Mammary epithelial cell (primary cell): ENCODE measurements at regions not wholly inside any gene's neighbourhood (a gene's known extent, or its start where the extent isn't known, plus 50 kb on each side); places are given as distances from the start of the nearest gene placed in this dataset.
"Not testable (repeated sequence)": the region's sequence is repeated elsewhere in the genome, so short reads cannot be mapped to it uniquely, and the experiment has no call there.

ENCODE experiments used
- EZH2 ChIP-seq: IDR thresholded peaks from 2 replicates; pipeline ENCODE4 v1.6.1; 2012; ENCODE audit warnings: low read length, inconsistent platforms, borderline replicate concordance
- TF ChIP-seq, protein P1 (sequence below), 2 donors: IDR thresholded peaks in 1 of 2; conservative IDR thresholded peaks in 1 of 2; 2 replicates each; pipeline ENCODE4 v1.5.1; 2011 to 2012; ENCODE audit warnings: inconsistent platforms in 2 of 2, low read length in 2 of 2, mild to moderate bottlenecking in 2 of 2, control low read depth in 1 of 2, low read depth in 1 of 2; ENCODE audit not compliant: insufficient read depth in 1 of 2; ENCODE audit errors: extremely low read depth in 1 of 2

DNA sequence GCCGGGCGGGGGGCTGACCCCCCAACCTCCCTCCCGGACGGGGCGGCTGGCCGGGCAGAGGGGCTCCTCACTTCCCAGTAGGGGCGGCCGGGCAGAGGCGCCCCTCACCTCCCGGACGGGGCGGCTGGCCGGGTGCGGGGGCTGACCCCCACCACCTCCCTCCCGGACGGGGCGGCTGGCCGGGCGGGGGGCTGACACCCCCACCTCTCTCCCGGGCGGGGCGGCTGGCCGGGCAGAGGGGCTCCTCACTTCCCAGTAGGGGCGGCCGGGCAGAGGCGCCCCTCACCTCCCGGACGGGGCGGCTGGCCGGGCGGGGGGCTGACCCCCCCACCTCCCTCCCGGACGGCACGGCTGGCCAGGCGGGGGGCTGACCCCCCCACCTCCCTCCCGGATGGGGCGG, 66.8 kb upstream of the SLC35C1 start:
- TF ChIP-seq, protein P1, sequence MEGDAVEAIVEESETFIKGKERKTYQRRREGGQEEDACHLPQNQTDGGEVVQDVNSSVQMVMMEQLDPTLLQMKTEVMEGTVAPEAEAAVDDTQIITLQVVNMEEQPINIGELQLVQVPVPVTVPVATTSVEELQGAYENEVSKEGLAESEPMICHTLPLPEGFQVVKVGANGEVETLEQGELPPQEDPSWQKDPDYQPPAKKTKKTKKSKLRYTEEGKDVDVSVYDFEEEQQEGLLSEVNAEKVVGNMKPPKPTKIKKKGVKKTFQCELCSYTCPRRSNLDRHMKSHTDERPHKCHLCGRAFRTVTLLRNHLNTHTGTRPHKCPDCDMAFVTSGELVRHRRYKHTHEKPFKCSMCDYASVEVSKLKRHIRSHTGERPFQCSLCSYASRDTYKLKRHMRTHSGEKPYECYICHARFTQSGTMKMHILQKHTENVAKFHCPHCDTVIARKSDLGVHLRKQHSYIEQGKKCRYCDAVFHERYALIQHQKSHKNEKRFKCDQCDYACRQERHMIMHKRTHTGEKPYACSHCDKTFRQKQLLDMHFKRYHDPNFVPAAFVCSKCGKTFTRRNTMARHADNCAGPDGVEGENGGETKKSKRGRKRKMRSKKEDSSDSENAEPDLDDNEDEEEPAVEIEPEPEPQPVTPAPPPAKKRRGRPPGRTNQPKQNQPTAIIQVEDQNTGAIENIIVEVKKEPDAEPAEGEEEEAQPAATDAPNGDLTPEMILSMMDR (conservative IDR thresholded peaks at IDR 0.05 in 1 of 2, IDR thresholded peaks at IDR 0.05 in 1 of 2; ENCODE audit: extremely low read depth in 1 of 2, insufficient read depth in 1 of 2, low read depth in 1 of 2, low read length in 2 of 2) = not testable (repeated sequence)
- not testable (repeated sequence) for TF ChIP-seq EZH2
